Naive B cell (primary cell): ENCODE measurements at regions not wholly inside any gene's neighbourhood (a gene's known extent, or its start where the extent isn't known, plus 50 kb on each side); places are given as distances from the start of the nearest gene placed in this dataset.
"Not testable (repeated sequence)": the region's sequence is repeated elsewhere in the genome, so short reads cannot be mapped to it uniquely, and the experiment has no call there.

ENCODE experiments used
- ATAC-seq, 2 donors: fragments of 150-1000 bp; cut with Tn5 transposase; 2 replicates each; pipeline ENCODE4 v1.10.0; 2021; ENCODE audit warnings: low read depth in 2 of 2, mild to moderate bottlenecking in 2 of 2, moderate library complexity in 2 of 2
- DNase-seq: peaks from one replicate; pipeline ENCODE4 v3.0.0; 2022
- H3K27ac Mint-ChIP-seq, 6 donors: one replicate each; pipeline ENCODE4 v1.8.0; 2020 to 2022; ENCODE audit warnings: mild to moderate bottlenecking in 6 of 6, mixed read lengths in 6 of 6, moderate library complexity in 5 of 6, inconsistent platforms in 2 of 6
- H3K27me3 Mint-ChIP-seq, 3 donors: one replicate each; pipeline ENCODE4 v1.8.0; 2021 to 2022; ENCODE audit warnings: mixed read lengths in 3 of 3, mild to moderate bottlenecking in 1 of 3
- H3K36me3 Mint-ChIP-seq, 2 donors: one replicate each; pipeline ENCODE4 v1.8.0; 2020 to 2022; ENCODE audit warnings: mixed read lengths in 2 of 2, inconsistent platforms in 1 of 2, mild to moderate bottlenecking in 1 of 2
- H3K4me1 Mint-ChIP-seq, 3 donors: one replicate each; pipeline ENCODE4 v1.8.0; 2020 to 2022; ENCODE audit warnings: mixed read lengths in 3 of 3, inconsistent platforms in 1 of 3, mild to moderate bottlenecking in 1 of 3, moderate library complexity in 1 of 3
- H3K4me3 Mint-ChIP-seq, 8 donors: one replicate each; pipeline ENCODE4 v1.8.0; 2020 to 2022; ENCODE audit warnings: mild to moderate bottlenecking in 8 of 8, mixed read lengths in 8 of 8, moderate library complexity in 8 of 8, inconsistent platforms in 2 of 8
- H3K9me3 Mint-ChIP-seq, 7 donors: one replicate each; pipeline ENCODE4 v1.8.0; 2020 to 2022; ENCODE audit warnings: mixed read lengths in 7 of 7, mild to moderate bottlenecking in 5 of 7, inconsistent platforms in 2 of 7, moderate library complexity in 1 of 7

- Mint-ChIP-seq H3K9me3 (peaks cover 0 to 22% (median 8%) of the 10 kb centered on the region in 7 donors), H3K27ac (no peak overlapping the region), H3K4me1 (no peaks in the 10 kb centered on the region), H3K36me3 (no peaks in the 10 kb centered on the region), H3K4me3 (no peak overlapping the region), H3K27me3 (no peaks in the 10 kb centered on the region)
- DNase-seq (no peak), ATAC-seq (no peak)
These were observed 392.3 kb upstream of the RGS17 start for GRCh38 chr6:153523390-153523789.

- H3K36me3 Mint-ChIP-seq, result no peaks in the 10 kb centered on the region
- ATAC-seq (peak in 1 of 2 donors; percentile 13), DNase-seq (no peak)
- peaks cover 0 to 14% (median 3%) of the 10 kb centered on the region in 7 donors for H3K9me3 Mint-ChIP-seq
- no peaks in the 10 kb centered on the region for H3K27me3 Mint-ChIP-seq
- H3K27ac Mint-ChIP-seq, result no peak overlapping the region
- no peak overlapping the region for H3K4me3 Mint-ChIP-seq
- no peaks in the 10 kb centered on the region for H3K4me1 Mint-ChIP-seq
These were observed 380.9 kb upstream of the RGS17 start for GRCh38 chr6:153511896-153512496.

DNA sequence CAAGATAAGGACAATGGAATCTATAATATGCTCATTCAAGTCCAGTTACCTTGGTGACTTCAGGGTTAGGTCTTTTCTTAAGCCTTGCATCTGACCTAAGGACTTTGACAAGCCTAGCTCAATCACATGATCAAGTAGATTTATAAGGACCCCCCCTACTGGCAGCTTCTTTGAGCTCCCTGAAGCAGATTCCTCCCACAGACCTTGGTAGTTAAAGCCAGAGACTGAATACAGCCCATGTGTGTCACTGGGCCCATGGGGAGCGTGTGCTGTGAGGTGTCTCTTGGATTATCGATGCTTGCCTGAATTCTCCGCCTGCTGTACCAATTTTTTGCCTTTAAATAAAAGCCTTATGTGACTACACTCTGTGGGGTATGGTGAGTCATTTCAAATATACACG, 372.7 kb upstream of the RGS17 start:
- H3K9me3 Mint-ChIP-seq, result peaks cover 0 to 4% (median 0%) of the 10 kb centered on the region in 7 donors
- H3K27me3 Mint-ChIP-seq, result no peaks in the 10 kb centered on the region
- H3K27ac Mint-ChIP-seq, result no peak overlapping the region
- no peak for ATAC-seq
- no peak overlapping the region for H3K4me3 Mint-ChIP-seq
- no peaks in the 10 kb centered on the region for H3K4me1 Mint-ChIP-seq
- no peaks in the 10 kb centered on the region for H3K36me3 Mint-ChIP-seq
- no peak for DNase-seq

- no peaks in the 10 kb centered on the region for H3K36me3 Mint-ChIP-seq
- ATAC-seq, result no peak
- H3K27ac Mint-ChIP-seq, result no peak overlapping the region
- no peak for DNase-seq
- H3K4me1 Mint-ChIP-seq, result no peaks in the 10 kb centered on the region
- no peak overlapping the region for H3K4me3 Mint-ChIP-seq
- no peaks in the 10 kb centered on the region for H3K27me3 Mint-ChIP-seq
- H3K9me3 Mint-ChIP-seq, result peaks cover 0 to 3% (median under 1%) of the 10 kb centered on the region in 7 donors
These were observed 362.4 kb upstream of the RGS17 start for GRCh38 chr6:153493501-153493900.

GRCh38 chr6:153489479-153489878, 358.4 kb upstream of the RGS17 start:
- Mint-ChIP-seq H3K27ac (no peak overlapping the region), H3K4me1 (no peaks in the 10 kb centered on the region), H3K9me3 (peaks cover 0 to 6% (median 0%) of the 10 kb centered on the region in 7 donors), H3K27me3 (no peaks in the 10 kb centered on the region), H3K36me3 (no peaks in the 10 kb centered on the region), H3K4me3 (no peak overlapping the region)
- no peak for DNase-seq
- ATAC-seq, result no peak

- ATAC-seq (no peak), DNase-seq (no peak)
These were observed 357.2 kb upstream of the RGS17 start for GRCh38 chr6:153488267-153488666.

GRCh38 chr6:153485072-153485471, 354.0 kb upstream of the RGS17 start:
- Mint-ChIP-seq H3K36me3 (no peaks in the 10 kb centered on the region), H3K4me1 (no peaks in the 10 kb centered on the region), H3K9me3 (peaks cover 0 to 6% (median 2%) of the 10 kb centered on the region in 7 donors), H3K27ac (no peak overlapping the region), H3K4me3 (no peak overlapping the region), H3K27me3 (no peaks in the 10 kb centered on the region)
- ATAC-seq (no peak), DNase-seq (no peak)

More at GRCh38 chr6:153488267-153488666, 357.2 kb upstream of the RGS17 start:
- no peak overlapping the region for H3K4me3 Mint-ChIP-seq
- H3K36me3 Mint-ChIP-seq, result no peaks in the 10 kb centered on the region
- no peak overlapping the region for H3K27ac Mint-ChIP-seq
- H3K9me3 Mint-ChIP-seq, result peaks cover 0 to 6% (median 2%) of the 10 kb centered on the region in 7 donors
- no peaks in the 10 kb centered on the region for H3K4me1 Mint-ChIP-seq
- H3K27me3 Mint-ChIP-seq, result no peaks in the 10 kb centered on the region

DNA sequence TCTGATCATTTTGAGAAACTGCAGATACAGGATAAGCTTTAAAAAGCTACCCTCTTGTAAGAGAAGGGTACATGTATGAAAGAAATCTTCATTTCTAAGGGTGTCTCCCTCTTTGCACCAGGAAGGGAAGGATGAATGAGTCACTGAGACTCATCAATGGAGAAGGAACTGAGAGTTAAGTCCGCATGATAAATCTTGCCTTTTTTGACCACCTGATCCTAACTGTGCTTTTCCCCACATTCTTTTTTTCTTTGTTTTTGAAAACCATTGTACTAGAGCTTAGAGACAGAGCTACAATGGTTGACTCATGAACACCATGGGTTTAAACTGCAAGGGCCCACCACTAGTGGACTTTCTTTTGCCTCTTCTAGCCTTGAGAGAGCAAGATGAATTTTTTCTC, 353.0 kb upstream of the RGS17 start:
- ATAC-seq (no peak), DNase-seq (no peak)
- Mint-ChIP-seq H3K4me3 (no peak overlapping the region), H3K27ac (no peak overlapping the region), H3K4me1 (no peaks in the 10 kb centered on the region), H3K9me3 (peaks cover 0 to 6% (median 2%) of the 10 kb centered on the region in 7 donors), H3K36me3 (no peaks in the 10 kb centered on the region), H3K27me3 (no peaks in the 10 kb centered on the region)

DNA sequence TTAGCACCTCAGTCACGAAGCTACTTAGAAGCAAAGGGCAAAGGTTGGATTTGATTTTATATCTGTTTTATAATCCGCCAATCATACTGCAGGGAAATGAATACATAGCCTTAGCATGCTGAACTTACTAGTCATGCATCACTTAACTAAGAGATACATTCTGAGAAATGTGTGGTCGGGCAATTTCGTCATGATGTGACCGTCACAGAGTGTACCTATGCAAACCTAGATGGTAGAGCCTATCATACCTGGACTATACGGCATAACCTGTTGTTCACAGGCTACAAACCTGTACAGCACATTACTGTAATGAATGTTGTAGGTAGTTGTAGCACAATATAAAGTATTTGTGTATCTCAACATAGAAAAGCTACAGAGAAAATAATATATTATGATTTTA, 345.2 kb upstream of the RGS17 start:
- no peaks in the 10 kb centered on the region for H3K36me3 Mint-ChIP-seq
- H3K27me3 Mint-ChIP-seq, result no peaks in the 10 kb centered on the region
- peaks cover 0 to 5% (median 0%) of the 10 kb centered on the region in 7 donors for H3K9me3 Mint-ChIP-seq
- H3K4me1 Mint-ChIP-seq, result no peaks in the 10 kb centered on the region
- no peak overlapping the region for H3K27ac Mint-ChIP-seq
- no peak overlapping the region for H3K4me3 Mint-ChIP-seq
- no peak for DNase-seq
- ATAC-seq, result no peak

- Mint-ChIP-seq H3K27ac (no peak overlapping the region), H3K36me3 (no peaks in the 10 kb centered on the region), H3K4me1 (no peaks in the 10 kb centered on the region), H3K27me3 (no peaks in the 10 kb centered on the region), H3K4me3 (no peak overlapping the region), H3K9me3 (peaks cover 0 to 16% (median 4%) of the 10 kb centered on the region in 7 donors)
- DNase-seq, result no peak
- no peak for ATAC-seq
These were observed 334.0 kb upstream of the RGS17 start for GRCh38 chr6:153465050-153465449.

- Mint-ChIP-seq H3K36me3 (no peaks in the 10 kb centered on the region), H3K9me3 (peaks cover 0 to 12% (median 5%) of the 10 kb centered on the region in 7 donors), H3K27me3 (no peaks in the 10 kb centered on the region), H3K4me3 (no peak overlapping the region), H3K4me1 (no peaks in the 10 kb centered on the region), H3K27ac (no peak overlapping the region)
- ATAC-seq (no peak), DNase-seq (no peak)
These were observed 318.2 kb upstream of the RGS17 start for GRCh38 chr6:153449279-153449678.

DNA sequence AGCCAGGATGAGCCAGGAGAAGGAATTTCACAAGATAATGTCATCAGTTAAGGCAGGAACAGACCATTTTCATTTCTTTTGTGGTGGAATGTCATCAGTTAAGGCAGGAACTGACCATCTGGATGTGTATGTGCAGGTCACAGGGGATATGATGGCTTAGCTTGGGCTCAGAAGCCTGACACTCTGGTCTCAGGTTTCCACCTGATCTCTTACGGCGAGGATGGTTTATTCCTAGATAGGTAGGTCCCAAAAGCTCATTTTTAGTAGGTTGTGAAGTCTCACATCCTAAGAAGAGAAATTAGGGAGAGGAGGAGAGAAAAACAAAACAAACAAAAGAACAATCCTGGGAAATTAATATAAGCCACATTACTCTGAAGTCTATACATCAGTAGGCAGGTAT, 311.7 kb upstream of the RGS17 start:
- Mint-ChIP-seq H3K9me3 (peaks cover 0 to 37% (median 2%) of the 10 kb centered on the region in 7 donors), H3K4me3 (peak overlapping the region in 1 of 8 donors; percentile 42)
- not testable (repeated sequence) for DNase-seq, H3K36me3 Mint-ChIP-seq, ATAC-seq, H3K27ac Mint-ChIP-seq, H3K27me3 Mint-ChIP-seq, H3K4me1 Mint-ChIP-seq

DNA sequence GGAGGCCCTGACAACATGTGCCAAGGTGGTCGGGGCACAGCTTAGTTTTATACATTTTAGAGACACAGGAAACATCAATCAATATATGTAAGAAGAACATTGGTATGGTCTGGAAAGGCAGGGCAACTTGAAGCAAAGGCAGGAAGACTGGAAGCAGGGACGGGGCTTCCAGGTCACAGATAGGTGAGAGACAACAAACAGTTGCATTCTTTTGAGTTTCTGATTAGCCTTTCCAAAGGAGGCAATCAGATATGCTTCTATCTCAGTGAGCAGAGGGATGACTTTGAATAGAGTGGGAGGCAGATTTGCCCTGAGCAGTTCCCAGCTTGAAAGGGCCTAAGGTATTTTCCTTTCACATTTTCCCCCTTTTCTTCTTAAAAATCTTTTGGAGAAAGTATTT, 311.0 kb upstream of the RGS17 start:
- ATAC-seq, result no peak
- Mint-ChIP-seq H3K36me3 (no peaks in the 10 kb centered on the region), H3K27me3 (no peaks in the 10 kb centered on the region)

DNA sequence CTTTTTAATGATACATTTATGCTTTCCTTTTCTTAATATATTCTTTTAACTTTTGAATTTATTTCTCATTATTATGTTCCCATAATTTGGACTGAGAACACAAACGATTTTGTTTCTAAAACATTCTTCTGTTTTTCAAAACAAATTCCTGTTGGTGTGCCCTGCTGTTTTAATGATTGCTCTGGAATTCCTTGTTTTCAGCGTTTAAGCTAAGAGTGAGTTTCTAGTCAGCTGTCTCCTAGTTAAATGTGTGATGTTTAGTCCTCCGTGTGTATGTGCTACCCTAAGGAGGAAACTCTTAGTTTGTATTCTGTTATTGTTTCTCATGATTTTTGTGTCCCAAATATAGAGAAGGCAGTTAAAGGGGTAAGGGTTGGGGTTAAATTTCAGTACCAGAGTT, 306.1 kb upstream of the RGS17 start:
- ATAC-seq, result no peak
- no peaks in the 10 kb centered on the region for H3K36me3 Mint-ChIP-seq

More for the DNA sequence above, 311.0 kb upstream of the RGS17 start:
- DNase-seq, result no peak
- Mint-ChIP-seq H3K4me1 (no peaks in the 10 kb centered on the region), H3K4me3 (no peak overlapping the region), H3K27ac (no peak overlapping the region), H3K9me3 (peaks cover 0 to 37% (median 2%) of the 10 kb centered on the region in 7 donors)

DNA sequence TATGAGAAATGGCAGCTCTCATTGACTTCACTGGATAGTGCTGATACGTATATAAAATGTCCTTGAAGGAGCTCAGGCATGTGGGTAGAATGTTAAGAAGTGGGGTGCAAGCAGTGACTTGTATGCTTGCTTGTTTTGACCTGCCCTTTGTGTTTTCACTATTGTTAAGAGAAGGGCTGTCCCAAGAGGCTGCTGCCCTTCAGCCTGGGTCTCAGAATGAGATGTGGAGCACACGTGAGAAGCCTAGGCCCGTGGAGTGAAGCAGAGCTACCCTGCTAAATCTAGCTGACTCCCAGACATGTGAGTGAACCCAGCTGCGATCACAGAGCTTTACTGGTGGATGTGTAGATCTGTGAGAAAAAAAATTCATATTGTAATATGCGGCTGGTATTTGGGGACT, 305.3 kb upstream of the RGS17 start:
- peaks cover 0 to 6% (median 2%) of the 10 kb centered on the region in 7 donors for H3K9me3 Mint-ChIP-seq
- no peaks in the 10 kb centered on the region for H3K36me3 Mint-ChIP-seq
- H3K27me3 Mint-ChIP-seq, result no peaks in the 10 kb centered on the region
- H3K27ac Mint-ChIP-seq, result no peak overlapping the region
- no peaks in the 10 kb centered on the region for H3K4me1 Mint-ChIP-seq
- no peak overlapping the region for H3K4me3 Mint-ChIP-seq
- DNase-seq (no peak), ATAC-seq (no peak)

More for the DNA sequence above, 306.1 kb upstream of the RGS17 start:
- no peaks in the 10 kb centered on the region for H3K27me3 Mint-ChIP-seq
- no peaks in the 10 kb centered on the region for H3K4me1 Mint-ChIP-seq
- peaks cover 0 to 15% (median 3%) of the 10 kb centered on the region in 7 donors for H3K9me3 Mint-ChIP-seq
- no peak for DNase-seq
- no peak overlapping the region for H3K27ac Mint-ChIP-seq
- H3K4me3 Mint-ChIP-seq, result no peak overlapping the region
